ENCODE measurements at regions not wholly inside any gene's neighbourhood (a gene's known extent, or its start where the extent isn't known, plus 50 kb on each side); places are given as distances from the start of the nearest gene placed in this dataset.

GRCh38 chr10:55158633-55159032 lies 357.6 kb upstream of the PCDH15 start:
- no peak for TF ChIP-seq CTCF (IDR thresholded peaks at IDR 0.05; ENCODE audit: borderline replicate concordance, extremely low read depth, low read length, poor library complexity, severe bottlenecking)
- no peak for TF ChIP-seq EZH2 (IDR thresholded peaks at IDR 0.05; ENCODE audit: borderline replicate concordance, low read depth, low read length, severe bottlenecking)

All from DND-41 (cell line).